ENCODE measurements at regions not wholly inside any gene's neighbourhood (a gene's known extent, or its start where the extent isn't known, plus 50 kb on each side); places are given as distances from the start of the nearest gene placed in this dataset.

GRCh38 chr2:5530011-5530696, 162.0 kb upstream of the SOX11 start:
- no peak for DNase-seq

DNA sequence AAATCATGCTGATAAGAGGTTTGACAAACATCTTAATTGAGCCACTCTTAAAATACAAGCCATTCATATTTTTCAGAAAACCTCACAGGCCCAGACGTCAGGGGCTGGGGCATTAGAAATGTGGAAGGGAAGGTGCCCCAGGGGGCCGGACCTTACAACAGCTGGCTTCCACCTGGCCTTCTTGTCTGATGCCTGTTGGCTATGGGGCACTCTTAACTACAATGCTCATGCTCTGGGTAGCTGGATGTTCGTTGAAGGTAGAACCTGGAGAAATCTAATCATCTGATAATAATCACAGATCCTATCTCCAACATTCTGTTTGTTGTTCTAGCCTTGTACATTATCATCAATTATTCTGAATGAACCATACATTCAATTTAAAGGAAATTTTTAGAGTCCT, 156.9 kb upstream of the SOX11 start:
- DNase-seq: no peak

- DNase-seq: no peak
Measured at GRCh38 chr2:5537180-5537688, 154.9 kb upstream of the SOX11 start.

DNA sequence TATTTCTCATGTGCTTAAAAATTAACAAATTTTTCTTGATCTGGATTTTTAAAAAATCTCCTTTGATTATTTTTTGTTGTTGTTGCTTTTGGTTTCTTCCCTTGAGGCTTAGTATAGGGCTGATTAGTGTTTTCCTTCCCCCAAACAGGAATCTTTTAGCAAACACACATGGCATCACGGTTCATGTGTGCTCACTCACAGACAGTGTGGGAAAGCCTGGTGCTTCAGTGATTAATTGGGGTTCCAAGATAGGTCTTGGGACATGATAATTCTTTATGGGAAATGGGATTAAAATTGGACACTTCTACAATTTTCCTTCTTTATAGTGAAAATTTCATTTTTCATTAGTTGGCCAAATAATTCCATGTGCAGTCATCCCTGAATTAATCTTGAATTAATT, 153.9 kb upstream of the SOX11 start:
- DNase-seq: no peak

DNA sequence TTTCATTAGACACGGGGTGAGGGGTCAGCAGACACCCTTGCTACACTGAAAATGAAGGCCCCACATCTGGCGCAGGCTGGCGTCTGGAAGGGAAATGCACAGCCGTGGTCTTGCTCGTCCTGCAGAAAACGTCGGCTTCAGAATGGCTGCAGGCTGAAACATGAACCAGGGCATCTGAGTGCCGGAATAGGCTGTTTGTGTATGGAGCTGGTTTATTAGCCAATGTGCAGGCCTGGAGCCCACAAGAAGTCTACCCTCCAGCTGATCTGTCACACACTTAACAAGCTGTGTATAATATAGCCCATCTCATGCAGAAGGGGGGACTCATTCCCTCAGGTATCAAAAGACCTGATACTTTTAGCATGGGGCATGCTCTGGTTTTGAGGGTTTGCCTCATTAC, 153.4 kb upstream of the SOX11 start:
- DNase-seq: no peak

GRCh38 chr2:5539282-5540165, 152.7 kb upstream of the SOX11 start:
- DNase-seq: no peak

DNA sequence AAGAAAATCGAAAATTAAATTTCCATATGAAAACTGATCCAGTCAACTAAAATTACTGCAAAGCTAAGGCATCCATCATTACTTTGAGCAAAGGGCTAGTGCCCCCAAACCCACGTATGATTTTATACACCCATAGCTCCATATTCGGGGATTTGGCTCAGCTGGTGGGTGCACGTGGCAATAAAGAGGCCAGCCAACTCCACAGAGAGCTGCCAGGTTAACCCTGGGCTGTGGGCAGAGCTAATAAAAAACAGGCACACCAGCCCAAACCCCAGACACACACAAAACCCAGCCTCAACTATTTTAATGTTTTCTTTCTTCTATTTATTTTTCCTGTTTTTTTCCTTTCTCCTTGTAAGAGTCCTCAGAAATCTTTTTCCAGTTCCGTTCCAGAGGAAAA, 151.3 kb upstream of the SOX11 start:
- DNase-seq: no peak

- no peak for DNase-seq
Measured at GRCh38 chr2:5544205-5544786, 147.9 kb upstream of the SOX11 start.

DNA sequence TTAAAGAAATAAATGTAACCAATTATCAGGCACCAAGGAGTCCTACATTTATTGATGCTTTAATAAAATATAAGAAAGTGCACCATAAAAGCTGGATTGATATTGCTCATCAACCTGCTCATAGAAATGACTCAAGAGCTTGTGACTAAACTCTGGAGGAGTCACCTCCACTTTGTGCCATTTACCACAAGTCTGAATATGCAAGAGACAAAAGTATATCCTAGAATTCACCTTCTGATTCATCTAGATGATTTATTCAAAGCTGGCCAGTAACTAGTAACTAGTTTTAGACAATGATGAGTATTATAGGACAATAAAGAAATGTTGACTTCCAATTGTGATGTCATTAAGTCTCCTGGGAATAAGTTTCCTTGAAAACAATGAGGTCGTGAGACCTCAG, 146.0 kb upstream of the SOX11 start:
- DNase-seq: no peak

DNA sequence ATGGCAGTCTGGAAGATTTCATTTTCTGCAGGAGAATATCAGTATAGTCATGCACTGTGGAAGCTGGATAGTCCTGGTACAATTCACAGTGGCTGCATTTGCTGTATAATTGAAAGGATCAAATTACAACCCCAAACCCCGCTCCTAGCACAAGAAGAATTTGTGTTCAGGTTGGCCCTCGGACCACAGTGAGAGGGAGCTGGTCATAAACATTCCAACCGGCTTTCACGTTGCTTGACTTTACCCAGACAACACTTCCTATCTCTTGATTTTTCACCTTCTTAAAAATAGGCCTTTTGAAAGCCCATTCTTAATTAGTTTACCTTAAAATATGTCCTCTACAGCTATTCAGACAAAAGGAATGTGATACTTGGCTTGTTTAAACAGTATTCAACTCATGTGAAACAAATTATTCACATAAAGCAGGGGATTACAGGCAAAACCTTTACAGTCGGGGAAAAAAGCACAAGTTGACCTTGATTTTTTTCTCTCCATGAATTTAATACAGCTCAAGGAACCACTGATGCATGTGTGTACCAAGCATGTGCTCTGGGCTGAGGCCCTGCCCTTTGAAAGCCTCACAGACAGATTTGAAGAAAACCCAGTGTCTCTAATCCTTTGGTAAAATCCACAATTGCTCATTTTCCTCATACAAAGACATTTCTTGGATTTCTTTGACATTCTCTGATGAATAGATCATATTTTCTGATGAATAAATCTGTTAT, 143.0 kb upstream of the SOX11 start:
- no peak for DNase-seq

GRCh38 chr2:5549771-5550170, 142.4 kb upstream of the SOX11 start:
- DNase-seq: no peak

GRCh38 chr2:5555636-5556035, 136.5 kb upstream of the SOX11 start:
- no peak for DNase-seq

- DNase-seq: no peak
Measured at GRCh38 chr2:5561006-5561405, 131.2 kb upstream of the SOX11 start.

DNA sequence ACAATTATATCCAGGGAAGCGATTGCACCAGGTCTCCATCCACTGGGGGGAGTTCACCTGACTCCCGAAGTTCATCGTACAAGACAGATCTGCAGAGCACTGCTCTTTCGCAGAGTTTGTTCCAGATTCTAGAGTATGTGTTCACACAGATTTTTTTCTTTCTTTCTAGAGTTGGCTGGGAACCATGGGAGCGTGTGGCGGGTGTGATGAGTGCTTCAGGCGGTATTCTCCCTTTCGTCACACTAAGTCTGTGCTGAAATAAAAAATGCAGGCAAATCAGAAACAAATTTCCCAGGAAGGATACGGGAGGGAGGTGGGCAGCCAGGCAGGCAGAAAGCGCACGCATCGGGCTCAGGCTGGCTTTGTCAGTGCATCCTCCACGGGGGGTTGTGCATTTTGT, 129.8 kb upstream of the SOX11 start:
- DNase-seq: no peak

GRCh38 chr2:5562865-5563264, 129.3 kb upstream of the SOX11 start:
- DNase-seq: no peak

GRCh38 chr2:5563411-5563810, 128.8 kb upstream of the SOX11 start:
- no peak for DNase-seq

DNA sequence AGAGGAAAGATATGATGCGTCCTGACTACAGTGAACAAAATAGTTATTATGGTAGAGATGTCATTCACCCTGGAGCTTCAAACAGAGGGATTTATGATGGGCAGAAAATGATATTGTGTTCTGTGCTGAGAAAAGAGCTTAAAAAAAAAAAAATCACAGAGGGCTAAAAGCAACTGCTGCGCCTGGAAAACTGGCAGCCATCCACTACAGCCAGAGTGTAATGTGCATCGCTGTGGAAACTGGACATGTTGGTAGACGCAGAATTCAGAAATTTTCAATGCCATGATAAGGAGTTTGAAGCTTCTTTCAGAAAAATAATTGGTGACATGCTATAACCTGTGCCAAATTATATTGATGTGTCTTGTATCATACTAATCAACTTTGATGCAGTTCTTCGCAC, 122.9 kb upstream of the SOX11 start:
- DNase-seq: no peak

- DNase-seq: no peak
Measured at GRCh38 chr2:5576015-5576414, 116.2 kb upstream of the SOX11 start.

- DNase-seq: no peak
Measured at GRCh38 chr2:5587766-5588165, 104.4 kb upstream of the SOX11 start.

DNA sequence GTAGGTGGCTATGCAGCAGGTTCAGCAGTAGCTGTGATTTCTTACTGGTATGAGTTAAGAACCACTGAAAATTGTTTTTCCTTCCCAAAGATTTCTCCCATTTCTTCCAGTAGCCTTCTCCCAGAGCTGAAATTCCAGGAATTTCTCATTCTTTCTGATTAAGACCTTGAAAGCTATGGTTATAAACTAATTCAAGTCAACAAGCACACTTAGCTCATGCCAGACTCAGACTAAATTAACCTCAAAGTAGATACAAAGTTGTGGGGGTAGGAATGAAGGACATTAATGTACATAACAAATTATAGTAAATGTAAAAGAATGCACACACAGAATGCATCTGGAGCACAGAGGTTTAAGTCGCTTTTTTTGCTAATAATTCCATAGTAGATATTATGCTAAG, 103.6 kb upstream of the SOX11 start:
- no peak for DNase-seq

DNA sequence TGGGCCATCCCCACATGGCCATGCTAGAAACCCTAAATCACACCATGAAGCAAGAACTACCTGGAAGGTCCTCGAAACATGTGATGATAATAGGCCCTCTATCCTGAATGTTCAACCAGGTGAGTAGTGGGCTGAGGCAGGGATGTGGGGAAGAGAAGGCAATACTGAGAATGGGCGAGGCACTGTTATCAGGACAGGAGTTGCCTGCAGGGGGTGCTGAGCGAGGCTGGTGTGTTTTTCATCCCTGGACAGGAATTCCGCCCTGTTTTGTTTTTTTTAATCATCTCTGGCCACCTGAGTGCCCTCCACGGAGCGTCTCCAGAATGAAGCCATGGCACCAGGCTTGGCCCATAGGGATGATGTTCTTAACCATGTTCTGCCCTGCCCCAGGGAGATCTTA, 103.0 kb upstream of the SOX11 start:
- DNase-seq: no peak

DNA sequence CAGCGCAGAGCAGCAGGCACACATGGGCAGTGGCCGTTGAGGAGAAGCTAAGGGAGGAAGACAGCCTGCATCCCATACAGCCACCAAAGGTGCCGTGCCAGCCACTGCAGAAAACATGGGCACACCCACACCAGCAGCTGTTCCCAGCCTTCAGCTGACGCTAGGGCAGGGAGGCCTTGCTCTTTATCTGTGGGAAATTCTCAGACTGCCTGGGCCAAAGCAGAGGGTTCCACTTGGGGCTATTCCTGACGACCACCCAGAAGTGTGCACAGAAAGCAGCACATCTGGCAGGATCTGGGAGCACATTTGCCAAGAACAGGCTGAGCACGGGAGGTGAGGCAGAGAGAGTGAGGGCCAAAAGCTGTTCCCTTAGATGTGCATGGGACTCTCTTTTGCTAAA, 101.3 kb upstream of the SOX11 start:
- DNase-seq: no peak

DNA sequence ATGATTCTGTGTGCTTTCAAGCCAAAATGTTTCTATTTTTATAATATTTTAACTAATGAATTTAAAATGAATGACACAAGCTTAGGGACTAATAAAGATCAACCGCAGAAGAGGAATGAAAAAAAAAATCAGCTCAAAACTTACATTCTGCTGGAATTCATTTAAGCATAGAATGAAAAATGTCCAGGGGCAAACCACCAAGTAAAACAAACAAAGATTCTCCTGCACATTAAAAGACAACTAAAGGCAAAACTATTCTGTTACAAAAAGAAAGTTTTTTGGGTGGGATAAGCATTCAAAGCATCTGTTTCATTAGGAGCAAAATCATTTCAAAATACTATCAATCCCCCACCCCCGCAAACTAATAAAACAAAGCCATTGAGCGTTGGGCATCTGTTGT, 99.3 kb upstream of the SOX11 start:
- no peak for DNase-seq

All from activated effector memory CD4-positive, alpha-beta T cell treated with anti-CD3 and anti-CD28 coated beads, Interleukin-2, amount 50 U/mL, for 16 hours (primary cell).